GM18861 (cell line): ENCODE measurements at regions not wholly inside any gene's neighbourhood (a gene's known extent, or its start where the extent isn't known, plus 50 kb on each side); places are given as distances from the start of the nearest gene placed in this dataset.
A peak's percentile ranks its signal among the peaks of the same experiment; 100 is the strongest.

Experiments used
- ATAC-seq: cut with Tn5 transposase; IDR thresholded peaks from one replicate; pipeline ENCODE4 v1.9.1; 2021; ENCODE audit not compliant: unreplicated experiment

DNA sequence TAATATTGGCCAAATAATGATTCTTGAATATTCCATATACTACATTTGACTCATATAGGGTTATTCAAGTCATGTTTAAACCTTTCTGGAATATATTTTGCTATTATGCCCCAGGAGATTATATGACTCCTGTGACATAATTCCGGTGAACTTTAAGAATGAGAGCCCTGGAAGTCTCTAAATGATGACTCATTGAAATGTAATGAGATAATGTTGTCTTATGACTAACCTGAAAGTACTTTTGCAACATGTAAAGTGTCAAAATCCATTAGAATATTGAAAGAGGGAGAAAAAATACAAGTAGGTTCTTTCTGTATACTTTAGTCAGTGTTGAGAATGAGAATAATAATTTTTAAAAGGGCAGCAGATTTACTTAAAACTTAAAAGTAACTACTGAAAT, 830.4 kb downstream of the MAT2B start:
- peak; percentile 55 for ATAC-seq

DNA sequence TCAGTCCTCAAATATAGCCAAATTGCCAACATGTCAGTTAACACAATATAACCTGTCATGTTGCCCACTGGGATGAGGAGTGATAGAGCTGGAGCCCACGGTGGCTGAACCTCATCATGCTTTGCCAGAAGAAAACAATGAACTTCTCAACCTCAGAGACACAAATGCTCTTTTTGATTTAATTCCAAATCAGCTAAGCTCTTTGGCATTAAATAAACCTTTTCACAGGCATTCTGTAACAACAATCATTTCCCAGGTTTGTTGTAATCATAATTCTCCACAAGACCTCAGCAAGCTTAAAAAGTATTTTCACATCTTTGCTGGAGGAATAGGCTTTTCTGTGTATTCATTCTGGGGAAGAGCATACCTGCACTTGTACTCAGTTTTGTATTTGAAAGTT, 830.9 kb downstream of the MAT2B start:
- ATAC-seq = no peak

DNA sequence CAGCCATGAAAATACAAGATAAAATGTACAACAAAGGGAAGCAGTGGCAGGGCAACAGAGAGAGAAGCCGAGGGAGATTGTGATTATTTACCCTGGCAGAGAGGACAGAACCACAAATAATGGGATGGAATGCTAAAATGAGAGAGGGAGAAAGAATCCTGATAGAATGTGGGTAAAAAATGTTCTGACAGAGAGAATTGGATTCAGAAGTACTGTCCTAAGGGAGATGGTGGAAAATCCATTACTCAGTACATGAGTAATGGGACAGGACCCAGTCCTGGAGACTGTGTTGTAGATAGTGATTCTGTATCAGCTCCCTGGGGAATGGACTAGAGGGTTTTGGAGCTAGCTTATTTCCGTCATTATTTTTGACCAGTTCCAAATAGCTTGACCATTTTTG, 831.5 kb downstream of the MAT2B start:
- no peak for ATAC-seq

DNA sequence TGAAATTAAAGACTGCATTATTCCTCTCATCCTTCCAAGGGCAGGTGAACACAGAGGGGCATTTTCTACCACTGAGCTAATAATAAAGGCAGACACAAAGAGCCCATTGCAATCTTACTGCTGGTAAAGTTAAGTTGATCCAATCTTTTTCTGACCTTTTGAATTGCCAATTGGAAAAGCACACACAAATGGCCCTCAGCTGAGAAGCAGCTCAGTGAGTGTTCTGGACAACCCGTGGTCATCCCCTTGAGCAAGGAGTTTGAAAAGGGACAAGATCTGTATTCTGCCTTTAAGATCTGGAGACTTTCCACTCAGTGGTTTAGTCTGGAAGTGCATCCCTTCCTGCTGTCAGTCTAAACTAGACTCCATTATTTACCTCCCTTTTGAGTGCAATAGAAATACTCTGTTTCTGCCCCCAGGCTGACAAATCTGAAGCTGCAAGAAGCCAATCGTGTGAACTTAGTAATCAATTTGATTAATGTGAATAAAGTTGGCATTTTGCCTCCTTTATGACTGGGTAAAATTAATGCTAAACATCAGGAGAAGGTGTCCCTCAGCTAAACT, 835.7 kb downstream of the MAT2B start:
- ATAC-seq = no peak

- ATAC-seq = no peak
These were observed 839.9 kb downstream of the MAT2B start for GRCh38 chr5:164345173-164345849.

- no peak for ATAC-seq
These were observed 840.4 kb downstream of the MAT2B start for GRCh38 chr5:164345853-164346252.

- no peak for ATAC-seq
These were observed 841.6 kb downstream of the MAT2B start for GRCh38 chr5:164346785-164347630.

DNA sequence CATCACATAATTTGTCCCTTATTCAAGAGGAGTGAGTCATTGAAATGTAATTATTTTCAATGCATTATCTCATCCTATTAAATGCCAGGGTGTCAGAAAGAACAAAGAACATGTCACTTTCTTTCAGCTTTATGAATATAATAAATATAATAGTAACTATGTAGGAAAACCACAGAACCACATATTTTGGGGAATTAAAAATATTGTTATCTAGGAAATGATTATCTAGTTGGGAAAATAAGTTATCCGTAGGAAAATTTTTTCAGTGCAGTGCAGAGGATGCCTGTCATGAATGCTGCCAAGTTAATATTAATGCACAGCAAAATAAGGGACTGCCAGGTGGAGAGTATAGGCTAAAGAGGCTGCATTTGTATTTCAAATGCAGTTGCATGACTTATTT, 844.8 kb downstream of the MAT2B start:
- no peak for ATAC-seq

DNA sequence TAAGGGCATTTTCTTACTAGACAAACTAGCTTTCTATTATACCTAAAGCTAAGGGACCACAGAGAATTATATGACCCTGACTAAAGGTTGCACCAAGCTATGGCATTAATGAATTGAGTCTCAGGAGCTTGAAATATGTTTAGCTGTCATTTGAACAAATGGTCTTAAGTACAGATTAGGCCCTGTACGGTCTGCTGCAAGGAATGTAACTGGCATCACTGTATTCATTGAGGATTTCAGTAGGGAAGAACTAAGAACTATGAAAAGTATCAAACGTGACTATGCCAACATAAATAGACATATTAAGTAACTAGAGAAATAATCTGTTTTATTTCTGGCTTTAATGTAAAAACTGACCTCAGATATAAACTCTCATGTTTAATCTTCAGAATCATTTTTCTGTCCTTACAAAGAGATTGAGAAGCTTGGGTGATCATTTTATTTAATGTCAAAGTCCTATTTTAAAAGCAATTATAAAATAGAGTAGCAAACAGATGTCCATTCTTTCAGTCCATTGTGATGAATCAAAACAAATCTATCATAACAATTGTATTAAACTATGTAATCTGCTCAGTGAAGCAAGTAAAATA, 845.9 kb downstream of the MAT2B start:
- no peak for ATAC-seq

GRCh38 chr5:164352695-164353094, 847.3 kb downstream of the MAT2B start:
- no peak for ATAC-seq

DNA sequence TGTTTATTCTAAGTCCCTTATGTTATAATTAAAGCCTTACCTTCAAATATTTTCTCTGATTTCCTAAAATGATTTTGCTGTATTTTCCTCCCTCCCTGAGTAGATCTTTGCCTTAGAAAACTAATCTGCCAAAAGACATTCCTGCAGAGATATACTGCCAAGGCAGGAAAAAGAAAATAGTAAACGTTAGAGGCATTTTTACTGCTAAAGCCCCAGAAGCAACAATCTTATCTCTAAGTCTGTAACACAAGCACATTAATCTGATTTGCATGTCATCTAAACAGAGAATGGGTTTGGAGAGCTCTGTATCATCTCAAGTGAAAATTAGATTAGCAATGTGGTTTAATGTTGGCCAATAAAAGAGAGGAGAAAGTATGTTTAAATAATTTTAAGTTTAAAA, 847.7 kb downstream of the MAT2B start:
- no peak for ATAC-seq

GRCh38 chr5:164354139-164354751, 848.8 kb downstream of the MAT2B start:
- ATAC-seq = no peak

- no peak for ATAC-seq
These were observed 849.9 kb downstream of the MAT2B start for GRCh38 chr5:164355267-164355830.

DNA sequence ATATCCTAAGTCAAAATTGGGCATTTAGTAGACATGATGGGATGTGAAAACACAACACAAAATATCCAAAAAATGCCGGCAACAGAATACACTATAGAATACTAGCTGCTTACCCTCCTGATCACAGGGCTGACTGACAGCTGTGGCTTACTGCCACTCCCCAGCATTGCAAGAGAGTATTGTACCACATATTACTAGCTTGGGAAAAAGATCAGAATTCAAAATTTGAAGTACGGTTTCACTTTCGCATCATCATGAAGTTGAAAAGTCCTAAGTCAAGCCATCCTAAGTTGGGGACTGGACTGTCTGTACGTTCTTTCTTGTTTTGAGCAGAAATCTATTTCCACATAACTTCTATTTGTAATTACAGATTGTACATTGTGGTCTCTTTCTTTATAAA, 851.4 kb downstream of the MAT2B start:
- no peak for ATAC-seq

DNA sequence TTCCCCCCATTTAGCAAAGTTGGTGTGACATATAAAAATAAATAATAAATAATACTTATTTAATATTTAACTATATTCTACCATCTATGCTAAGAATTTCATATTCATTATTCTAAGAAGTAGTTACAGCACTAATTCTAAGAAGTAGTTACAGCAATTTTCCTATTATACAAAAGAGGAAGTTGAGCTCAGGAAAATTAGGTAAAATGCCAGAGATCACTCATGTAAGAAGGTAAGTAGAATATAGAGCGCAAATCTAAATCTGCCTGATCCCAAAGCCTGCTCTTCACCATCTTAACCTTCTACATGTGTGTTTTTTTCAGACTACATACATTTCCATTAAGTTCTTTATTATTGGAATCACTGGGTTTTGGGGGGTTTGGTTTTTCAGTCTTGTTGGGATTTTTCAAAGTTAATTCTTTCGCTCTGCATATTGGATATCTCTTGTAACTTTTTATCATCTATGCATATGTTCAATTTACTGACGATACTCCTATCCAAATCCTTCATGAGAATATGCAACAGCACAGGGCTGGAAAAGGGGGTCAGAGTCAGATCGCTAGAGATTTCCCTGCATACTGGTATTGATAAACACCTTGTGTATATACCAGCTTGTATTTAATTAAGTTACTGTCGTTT, 852.1 kb downstream of the MAT2B start:
- no peak for ATAC-seq

GRCh38 chr5:164358531-164359259, 853.3 kb downstream of the MAT2B start:
- peak; percentile 75 for ATAC-seq

DNA sequence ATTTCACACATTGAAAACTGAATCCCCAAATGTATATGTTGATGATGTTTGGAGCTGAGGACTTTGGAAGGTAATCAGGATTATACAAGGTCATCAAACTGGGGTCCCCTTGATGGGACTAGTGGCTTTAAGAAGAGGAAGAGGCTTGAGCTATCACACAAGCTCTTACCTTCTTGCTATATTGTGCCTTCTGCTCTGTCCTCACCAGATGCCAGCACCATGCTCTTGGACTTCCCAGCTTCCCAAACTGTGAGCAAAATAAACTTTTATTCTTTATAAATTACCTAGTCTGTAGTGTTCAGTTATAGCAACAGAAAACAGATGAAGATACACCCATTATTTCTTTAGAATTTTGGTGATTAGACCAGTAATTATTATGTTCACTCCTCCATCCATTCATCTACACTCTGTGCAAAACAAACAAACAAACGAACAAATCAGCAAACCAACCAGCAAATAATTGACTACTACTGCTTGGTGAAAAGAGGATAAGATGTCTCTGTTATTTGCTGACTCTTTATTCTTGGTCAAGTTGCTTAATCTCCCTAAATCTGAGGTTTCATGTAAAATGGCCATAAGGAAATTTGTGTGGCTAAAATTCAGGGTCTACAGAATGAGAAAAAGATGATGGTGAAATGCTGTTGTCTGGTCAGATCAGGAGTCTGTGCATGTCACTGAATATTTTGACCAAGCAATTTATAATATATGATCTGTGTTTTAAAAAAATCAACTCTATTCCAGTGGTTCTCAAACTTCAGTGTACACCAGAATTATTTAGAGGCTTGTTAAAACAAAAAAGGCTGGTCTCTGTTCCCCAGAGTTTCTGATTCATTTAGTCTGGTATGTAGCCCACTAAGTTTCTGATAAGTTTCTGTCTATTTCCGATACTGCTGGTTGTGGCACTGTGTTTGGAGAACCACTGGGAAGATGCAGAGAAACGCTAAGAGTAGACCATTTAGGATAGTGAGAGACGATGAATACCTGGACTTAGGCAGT, 854.1 kb downstream of the MAT2B start:
- peak; percentile 21 for ATAC-seq

- no peak for ATAC-seq
These were observed 855.2 kb downstream of the MAT2B start for GRCh38 chr5:164360589-164360988.

DNA sequence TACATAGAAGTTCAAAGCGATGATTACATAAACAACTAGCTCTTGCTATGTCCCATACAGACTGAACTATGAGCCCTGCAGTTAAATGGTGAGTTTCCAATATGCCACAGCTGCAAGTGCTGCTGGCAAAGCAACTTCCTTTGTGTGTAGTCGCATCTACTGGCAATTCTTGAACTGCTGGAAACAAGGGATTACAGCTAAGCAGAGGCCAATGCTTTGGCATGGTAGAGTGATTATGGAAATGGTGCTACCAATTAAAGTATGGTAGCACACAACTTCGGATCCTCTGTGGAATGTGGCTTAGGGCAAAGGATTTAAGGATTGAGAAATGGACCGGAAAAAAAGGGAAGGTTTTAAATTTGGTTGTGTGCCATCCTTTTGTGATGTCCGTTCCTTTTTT, 856.6 kb downstream of the MAT2B start:
- ATAC-seq = no peak
